ENCODE measurements at regions not wholly inside any gene's neighbourhood (a gene's known extent, or its start where the extent isn't known, plus 50 kb on each side); places are given as distances from the start of the nearest gene placed in this dataset.
A peak's percentile ranks its signal among the peaks of the same experiment; 100 is the strongest.

DNA sequence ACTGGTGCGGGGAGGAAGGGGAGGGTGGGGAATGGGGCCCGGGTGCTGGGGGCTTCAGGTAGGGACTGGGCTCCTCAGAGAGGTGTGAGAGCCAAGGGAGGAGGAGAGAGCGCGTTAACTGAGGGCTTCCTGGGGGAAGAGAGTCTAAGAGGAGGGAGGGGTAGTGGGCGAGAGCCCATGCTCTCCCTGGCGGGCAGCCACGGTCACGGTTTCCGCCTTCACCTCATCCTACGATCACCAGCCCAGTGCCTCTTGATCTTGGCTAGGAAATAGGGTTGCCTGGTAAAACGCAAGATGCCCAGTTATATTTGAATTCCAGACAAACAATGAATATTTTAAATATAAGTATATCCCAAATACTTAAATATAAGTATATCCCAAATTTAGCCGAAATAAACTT lies 60.8 kb upstream of the GRPEL1 start:
- Histone ChIP-seq H2BK15ac (replicated peaks; ENCODE audit: low read depth) (no peak overlapping the region), H3K4me3 (ENCODE audit: low read length) (no peak overlapping the region), H3K56ac (ENCODE audit: low read length) (no peak overlapping the region), H4K5ac (ENCODE audit: low read length) (no peak overlapping the region), H3K36me3 (ENCODE audit: control insufficient read depth, insufficient read depth, low read length) (no peaks in the 10 kb centered on the region), H2BK120ac (ENCODE audit: low read depth, low read length) (no peak overlapping the region), H4K8ac (ENCODE audit: low read depth, low read length) (no peak overlapping the region), H3K23ac (ENCODE audit: low read length) (no peak overlapping the region), H3K4ac (ENCODE audit: low read depth, low read length) (no peak overlapping the region), H3K27me3 (ENCODE audit: insufficient read depth, low read length, poor library complexity) (no peaks in the 10 kb centered on the region), H3K79me1 (ENCODE audit: low read length) (no peaks in the 10 kb centered on the region), H3K4me1 (ENCODE audit: control insufficient read depth, low read depth, low read length) (no peaks in the 10 kb centered on the region), H3K18ac (ENCODE audit: low read length) (no peak overlapping the region), H3K79me2 (ENCODE audit: control insufficient read depth, insufficient read depth, low read length) (no peaks in the 10 kb centered on the region), H3K9ac (ENCODE audit: low read length) (no peak overlapping the region), H3K27ac (ENCODE audit: low read depth, low read length) (no peak overlapping the region), H2AK5ac (ENCODE audit: low read length) (no peak overlapping the region), H3K4me2 (ENCODE audit: low read length) (no peak overlapping the region), H2BK5ac (ENCODE audit: low read length) (no peak overlapping the region)
- DNase-seq = no peak
- WGBS (ENCODE audit: extremely low coverage, insufficient coverage, low lambda C conversion rate) = no CpG with 5 or more reads among the region's 12 CpGs

DNA sequence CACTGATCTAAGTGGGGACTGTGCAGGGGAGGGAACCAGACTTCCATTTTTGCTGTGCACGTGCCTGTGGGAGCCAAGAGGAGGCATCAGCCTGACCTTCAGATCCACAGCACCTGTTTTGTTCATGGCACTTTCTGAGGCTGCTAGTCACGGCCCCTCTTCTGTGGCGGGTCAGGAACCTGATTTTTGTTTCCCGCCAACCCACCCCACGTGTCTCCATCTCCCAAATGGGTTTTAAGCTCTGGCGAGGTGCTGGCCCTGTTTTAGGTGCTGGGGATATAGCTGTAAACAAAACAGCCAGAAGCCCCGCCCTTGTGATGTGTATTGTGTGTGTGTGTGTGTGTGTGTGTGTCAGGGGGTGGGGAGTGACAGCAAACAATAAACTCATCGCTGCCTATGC lies 60.4 kb upstream of the GRPEL1 start:
- WGBS (ENCODE audit: extremely low coverage, insufficient coverage, low lambda C conversion rate) = no CpG with 5 or more reads among the region's 8 CpGs
- H2BK5ac ChIP-seq (ENCODE audit: low read length) = no peak overlapping the region

GRCh38 chr4:7127576-7127975 lies 59.7 kb upstream of the GRPEL1 start:
- H2BK5ac ChIP-seq (ENCODE audit: low read length) = no peak overlapping the region
- no peak overlapping the region for H3K18ac ChIP-seq (ENCODE audit: low read length)
- DNase-seq = no peak
- H2AK5ac ChIP-seq (ENCODE audit: low read length) = no peak overlapping the region
- H3K4me2 ChIP-seq (ENCODE audit: low read length) = no peak overlapping the region
- no peak overlapping the region for H4K5ac ChIP-seq (ENCODE audit: low read length)
- no peak overlapping the region for H3K4ac ChIP-seq (ENCODE audit: low read depth, low read length)
- H3K36me3 ChIP-seq (ENCODE audit: control insufficient read depth, insufficient read depth, low read length) = no peaks in the 10 kb centered on the region
- H3K79me1 ChIP-seq (ENCODE audit: low read length) = no peaks in the 10 kb centered on the region
- H3K4me3 ChIP-seq (ENCODE audit: low read length) = no peak overlapping the region
- no peak overlapping the region for H2BK120ac ChIP-seq (ENCODE audit: low read depth, low read length)
- H3K4me1 ChIP-seq (ENCODE audit: control insufficient read depth, low read depth, low read length) = no peaks in the 10 kb centered on the region
- no peak overlapping the region for H3K56ac ChIP-seq (ENCODE audit: low read length)
- no CpG with 5 or more reads among the region's 18 CpGs for WGBS (ENCODE audit: extremely low coverage, insufficient coverage, low lambda C conversion rate)
- H3K9ac ChIP-seq (ENCODE audit: low read length) = no peak overlapping the region
- no peaks in the 10 kb centered on the region for H3K27me3 ChIP-seq (ENCODE audit: insufficient read depth, low read length, poor library complexity)
- H4K8ac ChIP-seq (ENCODE audit: low read depth, low read length) = no peak overlapping the region
- no peak overlapping the region for H3K27ac ChIP-seq (ENCODE audit: low read depth, low read length)
- no peak overlapping the region for H2BK15ac ChIP-seq (replicated peaks; ENCODE audit: low read depth)
- H3K79me2 ChIP-seq (ENCODE audit: control insufficient read depth, insufficient read depth, low read length) = no peaks in the 10 kb centered on the region
- no peak overlapping the region for H3K23ac ChIP-seq (ENCODE audit: low read length)

More for the DNA sequence above, 60.4 kb upstream of the GRPEL1 start:
- Histone ChIP-seq H2AK5ac (ENCODE audit: low read length) (no peak overlapping the region), H3K9ac (ENCODE audit: low read length) (no peak overlapping the region), H3K79me2 (ENCODE audit: control insufficient read depth, insufficient read depth, low read length) (no peaks in the 10 kb centered on the region), H3K79me1 (ENCODE audit: low read length) (no peaks in the 10 kb centered on the region), H2BK120ac (ENCODE audit: low read depth, low read length) (no peak overlapping the region), H3K4me1 (ENCODE audit: control insufficient read depth, low read depth, low read length) (no peaks in the 10 kb centered on the region), H3K36me3 (ENCODE audit: control insufficient read depth, insufficient read depth, low read length) (no peaks in the 10 kb centered on the region), H3K4ac (ENCODE audit: low read depth, low read length) (no peak overlapping the region), H4K8ac (ENCODE audit: low read depth, low read length) (no peak overlapping the region), H3K27me3 (ENCODE audit: insufficient read depth, low read length, poor library complexity) (no peaks in the 10 kb centered on the region), H3K23ac (ENCODE audit: low read length) (no peak overlapping the region), H3K27ac (ENCODE audit: low read depth, low read length) (no peak overlapping the region), H3K4me2 (ENCODE audit: low read length) (no peak overlapping the region), H2BK15ac (replicated peaks; ENCODE audit: low read depth) (no peak overlapping the region), H4K5ac (ENCODE audit: low read length) (no peak overlapping the region), H3K18ac (ENCODE audit: low read length) (no peak overlapping the region), H3K4me3 (ENCODE audit: low read length) (no peak overlapping the region), H3K56ac (ENCODE audit: low read length) (no peak overlapping the region)
- no peak for DNase-seq

GRCh38 chr4:7126981-7127380 lies 59.1 kb upstream of the GRPEL1 start:
- Histone ChIP-seq H3K23ac (ENCODE audit: low read length) (no peak overlapping the region), H3K4me2 (ENCODE audit: low read length) (no peak overlapping the region), H2AK5ac (ENCODE audit: low read length) (no peak overlapping the region), H3K27me3 (ENCODE audit: insufficient read depth, low read length, poor library complexity) (no peaks in the 10 kb centered on the region), H3K56ac (ENCODE audit: low read length) (no peak overlapping the region), H4K8ac (ENCODE audit: low read depth, low read length) (no peak overlapping the region), H3K79me1 (ENCODE audit: low read length) (no peaks in the 10 kb centered on the region), H3K18ac (ENCODE audit: low read length) (no peak overlapping the region), H2BK15ac (replicated peaks; ENCODE audit: low read depth) (no peak overlapping the region), H3K27ac (ENCODE audit: low read depth, low read length) (no peak overlapping the region), H3K79me2 (ENCODE audit: control insufficient read depth, insufficient read depth, low read length) (no peaks in the 10 kb centered on the region), H2BK120ac (ENCODE audit: low read depth, low read length) (no peak overlapping the region), H3K36me3 (ENCODE audit: control insufficient read depth, insufficient read depth, low read length) (no peaks in the 10 kb centered on the region), H2BK5ac (ENCODE audit: low read length) (no peak overlapping the region), H3K9ac (ENCODE audit: low read length) (no peak overlapping the region), H4K5ac (ENCODE audit: low read length) (no peak overlapping the region), H3K4me3 (ENCODE audit: low read length) (no peak overlapping the region), H3K4ac (ENCODE audit: low read depth, low read length) (no peak overlapping the region), H3K4me1 (ENCODE audit: control insufficient read depth, low read depth, low read length) (no peaks in the 10 kb centered on the region)
- WGBS (ENCODE audit: extremely low coverage, insufficient coverage, low lambda C conversion rate) = no CpG with 5 or more reads among the region's 8 CpGs
- no peak for DNase-seq

DNA sequence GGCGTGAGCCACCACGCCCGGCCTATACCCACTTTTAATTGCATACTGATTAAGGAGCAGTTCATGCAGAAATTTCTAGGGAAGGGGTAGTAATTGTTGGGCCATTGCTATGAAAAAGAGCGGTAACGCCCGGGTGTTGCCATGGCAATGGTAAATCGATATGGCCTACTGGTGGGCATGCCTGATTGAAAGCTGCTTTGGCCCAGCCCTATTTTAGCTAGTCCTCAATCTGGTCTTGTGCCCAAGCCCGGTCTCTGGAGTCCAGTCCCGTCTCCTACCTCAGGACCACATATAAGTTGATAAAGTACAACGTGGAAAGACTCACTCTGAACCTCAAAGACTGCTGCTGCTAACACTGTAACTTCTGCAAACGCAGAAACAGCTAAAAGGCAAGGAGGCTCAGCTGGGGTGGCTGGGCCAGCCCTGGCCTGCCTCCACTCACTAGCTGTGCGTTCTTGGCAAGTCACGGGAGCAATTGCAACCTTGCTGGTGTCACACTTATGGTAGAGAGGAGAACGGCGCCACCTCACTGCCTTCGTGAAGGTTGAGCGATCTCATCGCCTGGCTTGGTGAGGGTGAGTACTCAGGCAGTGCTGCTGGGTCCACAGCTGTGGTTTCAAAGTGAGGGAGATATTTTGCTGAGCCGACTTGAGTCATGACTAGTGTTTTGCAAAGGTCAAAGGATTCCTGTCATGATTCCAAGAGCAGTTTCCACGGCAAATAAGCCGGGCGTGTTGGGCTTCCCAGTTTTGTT lies 57.0 kb upstream of the GRPEL1 start:
- no peaks in the 10 kb centered on the region for H3K27me3 ChIP-seq (ENCODE audit: insufficient read depth, low read length, poor library complexity)
- peak; percentile 48 for DNase-seq

More for the DNA sequence above, 57.0 kb upstream of the GRPEL1 start:
- no peak overlapping the region for H4K8ac ChIP-seq (ENCODE audit: low read depth, low read length)
- no peaks in the 10 kb centered on the region for H3K4me1 ChIP-seq (ENCODE audit: control insufficient read depth, low read depth, low read length)
- no peak overlapping the region for H3K56ac ChIP-seq (ENCODE audit: low read length)
- H3K36me3 ChIP-seq (ENCODE audit: control insufficient read depth, insufficient read depth, low read length) = no peaks in the 10 kb centered on the region
- H3K4me3 ChIP-seq (ENCODE audit: low read length) = no peak overlapping the region
- no peaks in the 10 kb centered on the region for H3K79me2 ChIP-seq (ENCODE audit: control insufficient read depth, insufficient read depth, low read length)
- H3K27ac ChIP-seq (ENCODE audit: low read depth, low read length) = no peak overlapping the region
- H3K79me1 ChIP-seq (ENCODE audit: low read length) = no peaks in the 10 kb centered on the region
- H3K23ac ChIP-seq (ENCODE audit: low read length) = no peak overlapping the region
- WGBS (ENCODE audit: extremely low coverage, insufficient coverage, low lambda C conversion rate) = no CpG with 5 or more reads among the region's 22 CpGs
- H3K4me2 ChIP-seq (ENCODE audit: low read length) = no peak overlapping the region
- H3K4ac ChIP-seq (ENCODE audit: low read depth, low read length) = no peak overlapping the region
- no peak overlapping the region for H2BK120ac ChIP-seq (ENCODE audit: low read depth, low read length)
- no peak overlapping the region for H3K18ac ChIP-seq (ENCODE audit: low read length)
- no peak overlapping the region for H2BK5ac ChIP-seq (ENCODE audit: low read length)
- no peak overlapping the region for H2AK5ac ChIP-seq (ENCODE audit: low read length)
- H4K5ac ChIP-seq (ENCODE audit: low read length) = no peak overlapping the region
- no peak overlapping the region for H2BK15ac ChIP-seq (replicated peaks; ENCODE audit: low read depth)
- H3K9ac ChIP-seq (ENCODE audit: low read length) = no peak overlapping the region

Data from mesendoderm (in vitro differentiated cells).